ENCODE measurements at regions not wholly inside any gene's neighbourhood (a gene's known extent, or its start where the extent isn't known, plus 50 kb on each side); places are given as distances from the start of the nearest gene placed in this dataset.

GRCh38 chr13:107276936-107277335 lies 709.0 kb upstream of the ARGLU1 start:
- TF ChIP-seq CTCF (IDR thresholded peaks at IDR 0.05), result no peak
- no peak for TF ChIP-seq POLR2A (IDR thresholded peaks at IDR 0.05)

Measured in thyroid gland (tissue), 4 donors.